Calu3 (cell line): ENCODE measurements at regions not wholly inside any gene's neighbourhood (a gene's known extent, or its start where the extent isn't known, plus 50 kb on each side); places are given as distances from the start of the nearest gene placed in this dataset.

Experiments
- BruUV-seq: library from RNA; stranded (reverse); fragments of 400-500 nt; replicated peaks from 2 replicates; lab custom pipeline; 2021; lab: Mats Ljungman, UMichigan
- CTCF ChIA-PET: fragments of 300-600 bp; sonication (Branson Sonifier 250); formaldehyde crosslinking; loops from one replicate; lab custom pipeline; 2022; ENCODE audit warnings: antibody characterized with exemption; lab: Charles Lee
- DNase-seq: peaks from one replicate; pipeline ENCODE4 v3.0.0; 2022
- H3K27ac Mint-ChIP-seq: one replicate; pipeline ENCODE4 v1.8.0; 2022; ENCODE audit warnings: mixed read lengths; ENCODE audit not compliant: unreplicated experiment
- H3K27me3 Mint-ChIP-seq: one replicate; pipeline ENCODE4 v1.8.0; 2022; ENCODE audit warnings: mixed read lengths; ENCODE audit not compliant: unreplicated experiment
- H3K36me3 Mint-ChIP-seq: one replicate; pipeline ENCODE4 v1.8.0; 2022; ENCODE audit warnings: mild to moderate bottlenecking, moderate library complexity, mixed read lengths; ENCODE audit not compliant: insufficient read depth, unreplicated experiment
- H3K4me1 Mint-ChIP-seq: one replicate; pipeline ENCODE4 v1.8.0; 2022; ENCODE audit warnings: mild to moderate bottlenecking, low read depth, mixed read lengths; ENCODE audit not compliant: unreplicated experiment
- H3K4me3 Mint-ChIP-seq: one replicate; pipeline ENCODE4 v1.8.0; 2022; ENCODE audit warnings: mild to moderate bottlenecking, low read depth, moderate library complexity, mixed read lengths; ENCODE audit not compliant: unreplicated experiment
- H3K9me3 Mint-ChIP-seq: one replicate; pipeline ENCODE4 v1.8.0; 2022; ENCODE audit warnings: low read depth, mixed read lengths; ENCODE audit not compliant: unreplicated experiment
- intact Hi-C: fragments of 100-400 bp; cut with micrococcal nuclease; formaldehyde crosslinking; loops from one replicate; pipeline ENCODE4 v1.10.0; 2022; ENCODE audit not compliant: unreplicated experiment
- TF ChIP-seq, protein P1 (sequence below): fragments of 200-600 bp; IDR thresholded peaks from one replicate; pipeline ENCODE4 v1.8.0; 2022; ENCODE audit warnings: antibody characterized with exemption; ENCODE audit not compliant: unreplicated experiment

- Mint-ChIP-seq H3K27ac (no peak overlapping the region), H3K36me3 (no peaks in the 10 kb centered on the region), H3K4me3 (no peak overlapping the region), H3K4me1 (peaks cover 8% of the 10 kb centered on the region), H3K27me3 (no peaks in the 10 kb centered on the region), H3K9me3 (no peaks in the 10 kb centered on the region)
- intact Hi-C loops, result no loop called here
- TF ChIP-seq, protein P1, sequence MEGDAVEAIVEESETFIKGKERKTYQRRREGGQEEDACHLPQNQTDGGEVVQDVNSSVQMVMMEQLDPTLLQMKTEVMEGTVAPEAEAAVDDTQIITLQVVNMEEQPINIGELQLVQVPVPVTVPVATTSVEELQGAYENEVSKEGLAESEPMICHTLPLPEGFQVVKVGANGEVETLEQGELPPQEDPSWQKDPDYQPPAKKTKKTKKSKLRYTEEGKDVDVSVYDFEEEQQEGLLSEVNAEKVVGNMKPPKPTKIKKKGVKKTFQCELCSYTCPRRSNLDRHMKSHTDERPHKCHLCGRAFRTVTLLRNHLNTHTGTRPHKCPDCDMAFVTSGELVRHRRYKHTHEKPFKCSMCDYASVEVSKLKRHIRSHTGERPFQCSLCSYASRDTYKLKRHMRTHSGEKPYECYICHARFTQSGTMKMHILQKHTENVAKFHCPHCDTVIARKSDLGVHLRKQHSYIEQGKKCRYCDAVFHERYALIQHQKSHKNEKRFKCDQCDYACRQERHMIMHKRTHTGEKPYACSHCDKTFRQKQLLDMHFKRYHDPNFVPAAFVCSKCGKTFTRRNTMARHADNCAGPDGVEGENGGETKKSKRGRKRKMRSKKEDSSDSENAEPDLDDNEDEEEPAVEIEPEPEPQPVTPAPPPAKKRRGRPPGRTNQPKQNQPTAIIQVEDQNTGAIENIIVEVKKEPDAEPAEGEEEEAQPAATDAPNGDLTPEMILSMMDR, result no peak
- DNase-seq, result no peak
- CTCF ChIA-PET, result interaction anchor here (1.0 to 1.4 kb wide), 3 partner anchors 88 to 140 kb away, joined by 3 read pairs; no protein-coding TSS in a partner anchor
- BruUV-seq, result no TSS peak
Measured at GRCh38 chr12:93288626-93289025, 89.1 kb upstream of the NUDT4 start.

GRCh38 chr12:93290391-93290790, 87.3 kb upstream of the NUDT4 start:
- Mint-ChIP-seq H3K36me3 (no peaks in the 10 kb centered on the region), H3K27me3 (no peaks in the 10 kb centered on the region), H3K9me3 (no peaks in the 10 kb centered on the region), H3K4me1 (peaks cover 8% of the 10 kb centered on the region), H3K4me3 (no peak overlapping the region), H3K27ac (no peak overlapping the region)
- DNase-seq, result no peak
- CTCF ChIA-PET, result no interaction called here
- intact Hi-C loops, result no loop called here
- no TSS peak for BruUV-seq
- TF ChIP-seq, protein P1, result no peak

DNA sequence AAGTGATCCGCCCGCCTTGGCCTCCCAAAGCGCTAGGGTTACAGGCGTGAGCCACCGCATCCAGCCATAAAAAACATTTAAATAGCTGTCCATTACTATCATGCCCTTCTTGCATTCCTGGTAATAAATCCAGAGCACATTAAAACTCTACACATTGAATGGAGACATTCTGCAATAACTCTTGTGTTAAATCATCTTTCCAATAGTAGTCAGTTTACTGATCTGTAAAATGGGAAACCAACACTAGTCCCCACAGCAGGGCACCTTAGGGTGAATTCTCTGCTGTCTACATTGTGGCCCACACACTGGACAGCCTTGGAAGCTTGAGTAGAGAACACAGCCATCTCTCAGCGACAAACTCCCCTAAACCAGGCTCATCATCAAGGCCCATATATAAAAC, 85.5 kb upstream of the NUDT4 start:
- no peaks in the 10 kb centered on the region for H3K9me3 Mint-ChIP-seq
- H3K27me3 Mint-ChIP-seq, result no peaks in the 10 kb centered on the region
- peaks cover 5% of the 10 kb centered on the region for H3K4me1 Mint-ChIP-seq
- no peak for DNase-seq
- H3K4me3 Mint-ChIP-seq, result no peak overlapping the region
- no TSS peak for BruUV-seq
- TF ChIP-seq, protein P1, result no peak
- H3K27ac Mint-ChIP-seq, result no peak overlapping the region
- H3K36me3 Mint-ChIP-seq, result no peaks in the 10 kb centered on the region
- intact Hi-C loops, result no loop called here
- CTCF ChIA-PET, result interaction anchor here (0.6 kb wide), 1 partner anchor 323 kb away, joined by 3 read pairs; no protein-coding TSS in a partner anchor

DNA sequence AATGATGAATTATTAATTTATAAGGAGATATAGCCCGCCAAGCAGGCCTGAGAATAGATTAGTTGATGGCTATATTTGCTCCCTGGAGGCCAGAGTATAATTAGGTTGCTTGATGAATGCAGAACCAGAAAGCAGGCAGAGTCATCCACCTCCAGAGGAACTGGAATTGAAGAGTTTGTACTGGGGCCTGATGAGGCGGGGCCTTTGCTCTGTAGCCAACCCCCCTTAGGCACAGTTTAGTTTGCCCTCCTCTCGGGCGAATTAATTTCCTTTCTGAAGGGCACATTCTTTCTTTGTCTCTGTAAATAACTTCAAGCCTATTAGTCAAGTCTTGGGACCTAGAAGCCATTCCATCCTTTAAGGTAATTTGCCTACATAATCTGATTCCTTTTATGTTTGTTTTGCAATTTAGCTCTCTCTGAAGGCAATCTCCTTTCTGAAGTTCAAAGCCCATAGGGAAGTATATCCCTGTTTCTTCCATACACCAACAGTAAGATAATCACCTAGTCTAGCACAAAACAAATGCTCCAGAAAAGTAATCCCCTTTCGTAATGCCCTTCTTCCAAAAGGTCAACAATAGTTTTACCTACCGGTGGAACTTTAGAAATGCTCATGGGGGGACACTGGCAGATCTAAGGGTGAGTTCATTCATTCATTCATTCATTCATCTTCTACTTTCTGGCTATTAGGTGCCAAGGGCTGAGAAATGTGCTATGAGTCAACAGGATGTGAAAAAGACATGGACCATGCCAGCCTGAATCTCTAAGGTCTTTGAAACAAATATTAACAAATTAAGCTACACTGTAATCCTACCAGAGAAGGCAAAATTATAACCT, 84.8 kb upstream of the NUDT4 start:
- CTCF ChIA-PET, result interaction anchor here (0.6 kb wide), 1 partner anchor 324 kb away, joined by 3 read pairs; no protein-coding TSS in a partner anchor
- H3K27ac Mint-ChIP-seq, result no peak overlapping the region
- no peak for DNase-seq
- H3K36me3 Mint-ChIP-seq, result no peaks in the 10 kb centered on the region
- H3K4me1 Mint-ChIP-seq, result no peaks in the 10 kb centered on the region
- no TSS peak for BruUV-seq
- H3K9me3 Mint-ChIP-seq, result no peaks in the 10 kb centered on the region
- intact Hi-C loops, result no loop called here
- H3K27me3 Mint-ChIP-seq, result no peaks in the 10 kb centered on the region
- no peak overlapping the region for H3K4me3 Mint-ChIP-seq
- TF ChIP-seq, protein P1, result no peak
